Fibroblast of the aortic adventitia (primary cell): ENCODE measurements at regions not wholly inside any gene's neighbourhood (a gene's known extent, or its start where the extent isn't known, plus 50 kb on each side); places are given as distances from the start of the nearest gene placed in this dataset.

Source experiments
- DNase-seq: peaks from one replicate; pipeline ENCODE4 v3.0.0-alpha.2; 2010; ENCODE audit warnings: low read depth
- H3K4me3 ChIP-seq: 2 replicates; pipeline ENCODE4 v1.5.1; 2011; ENCODE audit warnings: low read depth, mild to moderate bottlenecking, control low read depth, low read length, moderate library complexity
- CTCF ChIP-seq: IDR thresholded peaks from 2 replicates; pipeline ENCODE4 v1.5.1; 2011; ENCODE audit warnings: mild to moderate bottlenecking, low read length, control low read depth, inconsistent platforms; ENCODE audit not compliant: insufficient read depth

GRCh38 chr13:107452833-107453232, 762.5 kb downstream of the LIG4 start:
- DNase-seq, result no peak
- no peak overlapping the region for H3K4me3 ChIP-seq
- no peak for TF ChIP-seq CTCF

GRCh38 chr13:107450931-107451330, 764.4 kb downstream of the LIG4 start:
- DNase-seq, result peak; percentile 85
- no peak overlapping the region for H3K4me3 ChIP-seq
- TF ChIP-seq CTCF, result no peak

- DNase-seq, result peak; percentile 2
- no peak overlapping the region for H3K4me3 ChIP-seq
- no peak for TF ChIP-seq CTCF
These were observed 764.9 kb downstream of the LIG4 start for GRCh38 chr13:107450431-107450830.

- no peak overlapping the region for H3K4me3 ChIP-seq
- TF ChIP-seq CTCF, result no peak
- DNase-seq, result no peak
These were observed 767.7 kb downstream of the LIG4 start for GRCh38 chr13:107447591-107447990.

- no peak for TF ChIP-seq CTCF
- DNase-seq, result peak; percentile 22
- H3K4me3 ChIP-seq, result no peak overlapping the region
These were observed 774.1 kb downstream of the LIG4 start for GRCh38 chr13:107441279-107441678.

- TF ChIP-seq CTCF, result no peak
- no peak overlapping the region for H3K4me3 ChIP-seq
- peak; percentile 13 for DNase-seq
These were observed 777.1 kb downstream of the LIG4 start for GRCh38 chr13:107438251-107438650.

- no peak for DNase-seq
- no peak overlapping the region for H3K4me3 ChIP-seq
- no peak for TF ChIP-seq CTCF
These were observed 781.0 kb downstream of the LIG4 start for GRCh38 chr13:107434347-107434746.
